ENCODE measurements at regions not wholly inside any gene's neighbourhood (a gene's known extent, or its start where the extent isn't known, plus 50 kb on each side); places are given as distances from the start of the nearest gene placed in this dataset.

GRCh38 chr21:18989953-18990495, 586.4 kb upstream of the TMPRSS15 start:
- DNase-seq (ENCODE audit: extremely low read depth, low read depth), result no peak
- no peak for TF ChIP-seq CTCF (IDR thresholded peaks at IDR 0.05; ENCODE audit: low read depth, low read length)

- no peak for TF ChIP-seq CTCF (IDR thresholded peaks at IDR 0.05; ENCODE audit: low read depth, low read length)
- no peak for DNase-seq (ENCODE audit: extremely low read depth, low read depth)
Observed at GRCh38 chr21:18991846-18992245, 588.3 kb upstream of the TMPRSS15 start.

- TF ChIP-seq CTCF (IDR thresholded peaks at IDR 0.05; ENCODE audit: low read depth, low read length), result no peak
- DNase-seq (ENCODE audit: extremely low read depth, low read depth), result no peak
Observed at GRCh38 chr21:19010251-19010650, 606.7 kb upstream of the TMPRSS15 start.

- DNase-seq (ENCODE audit: extremely low read depth, low read depth), result no peak
- TF ChIP-seq CTCF (IDR thresholded peaks at IDR 0.05; ENCODE audit: low read depth, low read length), result no peak
Observed at GRCh38 chr21:19010996-19011395, 607.4 kb upstream of the TMPRSS15 start.

GRCh38 chr21:19011451-19011850, 607.9 kb upstream of the TMPRSS15 start:
- no peak for TF ChIP-seq CTCF (IDR thresholded peaks at IDR 0.05; ENCODE audit: low read depth, low read length)
- no peak for DNase-seq (ENCODE audit: extremely low read depth, low read depth)

GRCh38 chr21:19013916-19014315, 610.3 kb upstream of the TMPRSS15 start:
- no peak for TF ChIP-seq CTCF (IDR thresholded peaks at IDR 0.05; ENCODE audit: low read depth, low read length)
- no peak for DNase-seq (ENCODE audit: extremely low read depth, low read depth)

- no peak for TF ChIP-seq CTCF (IDR thresholded peaks at IDR 0.05; ENCODE audit: low read depth, low read length)
- no peak for DNase-seq (ENCODE audit: extremely low read depth, low read depth)
Observed at GRCh38 chr21:19018529-19018928, 614.9 kb upstream of the TMPRSS15 start.
